GM12878 (cell line): ENCODE measurements at regions not wholly inside any gene's neighbourhood (a gene's known extent, or its start where the extent isn't known, plus 50 kb on each side); places are given as distances from the start of the nearest gene placed in this dataset.

ENCODE experiments used
- ATAC-seq: fragments of 200-7000 bp; cut with Tn5 transposase; 3 replicates; pipeline ENCODE4 v1.9.1; 2020; ENCODE audit warnings: mild to moderate bottlenecking, moderate library complexity
- BruUV-seq: library from RNA; stranded (reverse); fragments of 400-500 nt; replicated peaks from 2 replicates; lab custom pipeline; 2021; lab: Mats Ljungman, UMichigan
- CTCF ChIA-PET: fragments of 300-600 bp; sonication (Branson Sonifier 250); formaldehyde crosslinking; extraction: SDS; loops from one replicate; lab custom pipeline; 2021; ENCODE audit warnings: inconsistent platforms; lab: Yijun Ruan, JAX
- POLR2A ChIA-PET: fragments of 350-600 bp; formaldehyde crosslinking; extraction: SDS; loops from one replicate; lab custom pipeline; 2021; ENCODE audit warnings: inconsistent platforms; lab: Charles Lee
- RAD21 ChIA-PET: fragments of 300-600 bp; sonication (Branson Sonifier 250); formaldehyde crosslinking; loops from one replicate; lab custom pipeline; 2023; ENCODE audit warnings: antibody characterized with exemption; ENCODE audit not compliant: unreplicated experiment; lab: Charles Lee
- SMC1A ChIA-PET: fragments of 300-600 bp; sonication (Branson Sonifier 250); formaldehyde crosslinking; loops from one replicate; lab custom pipeline; 2023; ENCODE audit not compliant: unreplicated experiment, uncharacterized antibody; lab: Charles Lee
- DNase-seq: peaks from one replicate; pipeline ENCODE4 v3.0.0-alpha.2; 2011; ENCODE audit warnings: low read depth, low spot score
- FAIRE-seq: peaks from 3 replicates; lab custom pipeline; 2011; peaks lifted over from hg19 to GRCh38; lab: Jason Lieb, UNC
- H2AFZ ChIP-seq: 2 replicates; pipeline ENCODE4 v1.6.0; 2011; ENCODE audit warnings: low read depth, low read length, control low read depth; ENCODE audit not compliant: control insufficient read depth
- H3K27ac ChIP-seq: 2 replicates; pipeline ENCODE4 v1.5.1; 2011; ENCODE audit warnings: control low read depth; ENCODE audit not compliant: control insufficient read depth, insufficient read depth
- H3K27me3 ChIP-seq, 2 experiments: replicated peaks in 1 of 2; 2 replicates each; pipeline versions ENCODE4 v1.6.0 to v1.6.1; 2011; ENCODE audit warnings: low read length in 1 of 2; ENCODE audit not compliant: control insufficient read depth in 2 of 2, insufficient read depth in 2 of 2
- H3K36me3 ChIP-seq, 2 experiments: 2 replicates each; pipeline ENCODE4 v1.5.1; 2011; ENCODE audit warnings: low read length in 1 of 2; ENCODE audit not compliant: control insufficient read depth in 2 of 2, insufficient read depth in 2 of 2
- H3K4me1 ChIP-seq: 2 replicates; pipeline ENCODE4 v1.6.1; 2011; ENCODE audit warnings: mild to moderate bottlenecking, low read length, moderate library complexity, mixed read lengths; ENCODE audit not compliant: control insufficient read depth, insufficient read depth
- H3K4me2 ChIP-seq: 2 replicates; pipeline ENCODE4 v1.6.0; 2011; ENCODE audit warnings: control low read depth; ENCODE audit not compliant: control insufficient read depth, insufficient read depth
- H3K4me3 ChIP-seq: fragments of 200-600 bp; sonication (generic); 2 replicates; pipeline ENCODE4 v1.5.1; 2016
- H3K79me2 ChIP-seq: 2 replicates; pipeline ENCODE4 v1.6.0; 2011; ENCODE audit warnings: low read length; ENCODE audit not compliant: control insufficient read depth, insufficient read depth
- H3K9ac ChIP-seq: 2 replicates; pipeline ENCODE4 v1.8.0; 2011; ENCODE audit warnings: low read length, control low read depth, mixed read lengths; ENCODE audit not compliant: control insufficient read depth, insufficient read depth
- H3K9me3 ChIP-seq: replicated peaks from 3 replicates; pipeline ENCODE4 v1.5.1; 2011; ENCODE audit warnings: mild to moderate bottlenecking, low read length; ENCODE audit not compliant: control insufficient read depth, insufficient read depth
- H4K20me1 ChIP-seq: 2 replicates; pipeline ENCODE4 v1.6.0; 2011; ENCODE audit not compliant: control insufficient read depth, insufficient read depth
- ATF7 ChIP-seq: fragments of 450-650 bp; IDR thresholded peaks from 2 replicates; pipeline ENCODE4 v1.6.1; 2016; ENCODE audit warnings: low read depth, mild to moderate bottlenecking
- BACH1 ChIP-seq: fragments of 450-650 bp; IDR thresholded peaks from 2 replicates; pipeline ENCODE4 v1.6.1; 2017; ENCODE audit warnings: mild to moderate bottlenecking, borderline replicate concordance
- CREB1 ChIP-seq: IDR thresholded peaks from 2 replicates; pipeline ENCODE4 v1.6.1; 2012; ENCODE audit warnings: low read depth, mild to moderate bottlenecking, inconsistent platforms
- CREM ChIP-seq: IDR thresholded peaks from 2 replicates; pipeline ENCODE4 v1.6.1; 2014; ENCODE audit warnings: antibody characterized with exemption, low read depth
- EGR1 ChIP-seq, 2 experiments: IDR thresholded peaks; 1 replicate in 1 of 2; 2 replicates in 1 of 2; pipeline ENCODE4 v1.6.1; 2011 to 2012; ENCODE audit warnings: low read depth in 2 of 2, low read length in 2 of 2, borderline replicate concordance in 1 of 2, mild to moderate bottlenecking in 1 of 2, moderate library complexity in 1 of 2
- EP300 ChIP-seq, 2 experiments: fragments of 150-350 bp in 1 of 2; IDR thresholded peaks; 2 replicates each; pipeline ENCODE4 v1.6.1; 2011 to 2012; ENCODE audit warnings: low read depth in 2 of 2, low read length in 2 of 2, borderline replicate concordance in 1 of 2, improper control_type of control experiment in 1 of 2, inconsistent platforms in 1 of 2; ENCODE audit not compliant: control insufficient read depth in 1 of 2
- GATAD2B ChIP-seq: fragments of 450-650 bp; conservative IDR thresholded peaks from 2 replicates; pipeline ENCODE4 v1.6.1; 2017; ENCODE audit warnings: low read depth, mild to moderate bottlenecking, moderate library complexity
- HCFC1 ChIP-seq: fragments of 150-350 bp; IDR thresholded peaks from 2 replicates; pipeline ENCODE4 v1.6.1; 2014; ENCODE audit warnings: low read length
- RAD51 ChIP-seq: fragments of 450-650 bp; IDR thresholded peaks from 2 replicates; pipeline ENCODE4 v1.6.1; 2016; ENCODE audit warnings: moderate library complexity, mild to moderate bottlenecking, inconsistent platforms
- SP1 ChIP-seq: IDR thresholded peaks from one replicate; pipeline ENCODE4 v1.6.1; 2011; ENCODE audit warnings: low read depth, low read length
- YY1 ChIP-seq: IDR thresholded peaks from 2 replicates; pipeline ENCODE4 v1.6.1; 2011; ENCODE audit warnings: low read depth, mild to moderate bottlenecking, low read length
- WGBS: methylation state at CpG from one replicate; pipeline ENCODE4 v1.1.6; 2016; ENCODE audit warnings: low lambda C conversion rate; ENCODE audit not compliant: insufficient replicate concordance, insufficient coverage; ENCODE audit errors: missing lambda C conversion rate; 5-methylcytosine and 5-hydroxymethylcytosine counted together
- in situ Hi-C: fragments of 300-500 bp; cut with MboI; formaldehyde crosslinking; loops from 9 replicates; pipeline ENCODE4 v1.14.3; 2018; ENCODE audit warnings: mixed read lengths
- intact Hi-C: fragments of 100-400 bp; cut with micrococcal nuclease; formaldehyde crosslinking; loops from one replicate; pipeline ENCODE4 v1.14.2; 2022; ENCODE audit not compliant: unreplicated experiment
- TF ChIP-seq, protein P1 (sequence below): fragments of 150-350 bp; IDR thresholded peaks from 2 replicates; pipeline ENCODE4 v1.6.1; 2014; ENCODE audit warnings: mild to moderate bottlenecking, low read depth, low read length

DNA sequence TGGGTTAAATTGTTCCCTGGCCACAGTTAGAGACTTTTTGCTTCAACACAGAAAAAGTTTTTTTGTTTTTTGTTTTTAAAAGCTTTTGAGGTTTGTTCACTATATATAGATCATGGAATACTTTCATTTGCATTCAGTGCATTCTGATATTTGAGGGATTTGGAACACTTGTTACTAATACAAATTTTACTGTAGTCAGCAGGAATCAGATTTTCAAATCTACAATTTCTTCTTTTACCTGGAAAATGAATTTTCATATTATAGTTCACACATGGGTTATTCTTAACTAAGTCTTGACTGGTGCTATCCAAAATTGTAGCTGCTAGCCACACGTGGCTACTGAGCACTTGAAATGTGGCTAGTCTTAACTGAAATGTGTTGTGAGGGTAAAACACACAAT, 142.0 kb downstream of the RMI1 start:
- peaks cover 15% of the 10 kb centered on the region for H3K4me1 ChIP-seq
- no peak overlapping the region; the same call in 1 of the 2 replicates for H3K4me2 ChIP-seq
- H3K9me3 ChIP-seq: no peaks in the 10 kb centered on the region; the same call in 2 of the 3 replicates
- H3K79me2 ChIP-seq: no peaks in the 10 kb centered on the region
- TF ChIP-seq ATF7 (no peak), YY1 (no peak), CREM (no peak), HCFC1 (no peak), SP1 (no peak), EGR1 (IDR thresholded peaks at IDR 0.05; ENCODE audit: borderline replicate concordance in 1 of 2, low read depth in 2 of 2, low read length in 2 of 2) (no peak), BACH1 (no peak), GATAD2B (no peak), EP300 (IDR thresholded peaks at IDR 0.05; ENCODE audit: borderline replicate concordance in 1 of 2, control insufficient read depth in 1 of 2, low read depth in 2 of 2, low read length in 2 of 2) (no peak), RAD51 (no peak), CREB1 (no peak)
- TF ChIP-seq, protein P1, sequence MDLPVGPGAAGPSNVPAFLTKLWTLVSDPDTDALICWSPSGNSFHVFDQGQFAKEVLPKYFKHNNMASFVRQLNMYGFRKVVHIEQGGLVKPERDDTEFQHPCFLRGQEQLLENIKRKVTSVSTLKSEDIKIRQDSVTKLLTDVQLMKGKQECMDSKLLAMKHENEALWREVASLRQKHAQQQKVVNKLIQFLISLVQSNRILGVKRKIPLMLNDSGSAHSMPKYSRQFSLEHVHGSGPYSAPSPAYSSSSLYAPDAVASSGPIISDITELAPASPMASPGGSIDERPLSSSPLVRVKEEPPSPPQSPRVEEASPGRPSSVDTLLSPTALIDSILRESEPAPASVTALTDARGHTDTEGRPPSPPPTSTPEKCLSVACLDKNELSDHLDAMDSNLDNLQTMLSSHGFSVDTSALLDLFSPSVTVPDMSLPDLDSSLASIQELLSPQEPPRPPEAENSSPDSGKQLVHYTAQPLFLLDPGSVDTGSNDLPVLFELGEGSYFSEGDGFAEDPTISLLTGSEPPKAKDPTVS: no peak
- no peaks in the 10 kb centered on the region for H4K20me1 ChIP-seq
- BruUV-seq: no TSS peak
- H3K27ac ChIP-seq: no peak overlapping the region; the same call in 1 of the 2 replicates
- H3K9ac ChIP-seq: no peak overlapping the region
- ChIA-PET RAD21 (no interaction called here), CTCF (interaction anchor here (1.4 kb wide), 1 partner anchor 51 kb away, joined by 3 read pairs; no protein-coding TSS in a partner anchor), POLR2A (no interaction called here), SMC1A (no interaction called here)
- no peaks in the 10 kb centered on the region for H3K27me3 ChIP-seq
- H2AFZ ChIP-seq: no peak overlapping the region
- no peak overlapping the region for H3K4me3 ChIP-seq
- 54% methylated on average over 1 of the region's 1 CpG for WGBS
- intact Hi-C loops (no loop called here), in situ Hi-C loops (no loop called here)
- no peak for ATAC-seq
- no peak for FAIRE-seq
- no peak for DNase-seq
- no peaks in the 10 kb centered on the region for H3K36me3 ChIP-seq
